Liver (tissue), 8 donors: ENCODE measurements at regions not wholly inside any gene's neighbourhood (a gene's known extent, or its start where the extent isn't known, plus 50 kb on each side); places are given as distances from the start of the nearest gene placed in this dataset.

Source experiments
- DNase-seq: peaks from one replicate; pipeline ENCODE4 v3.0.0-alpha.2; 2017; ENCODE audit warnings: low spot score
- H3K27ac ChIP-seq, 2 donors: one replicate each; pipeline ENCODE4 v1.7.0; 2013; ENCODE audit warnings: inconsistent platforms in 2 of 2, low read length in 2 of 2, control low read depth in 1 of 2, low read depth in 1 of 2, mild to moderate bottlenecking in 1 of 2
- H3K27me3 ChIP-seq, 4 donors: one replicate each; pipeline versions ENCODE4 v1.6.1 to v1.7.0; 2013; ENCODE audit warnings: low read length in 3 of 4, inconsistent platforms in 1 of 4, mild to moderate bottlenecking in 1 of 4, moderate library complexity in 1 of 4; ENCODE audit not compliant: control insufficient read depth in 4 of 4, insufficient read depth in 4 of 4
- H3K36me3 ChIP-seq, 4 donors: one replicate each; pipeline versions ENCODE4 v1.6.1 to v1.7.0; 2013; ENCODE audit warnings: low read length in 3 of 4, mild to moderate bottlenecking in 3 of 4, low read depth in 1 of 4, moderate library complexity in 1 of 4; ENCODE audit not compliant: control insufficient read depth in 4 of 4, insufficient read depth in 3 of 4
- H3K4me1 ChIP-seq, 4 donors: one replicate each; pipeline versions ENCODE4 v1.6.1 to v1.7.0; 2013; ENCODE audit warnings: low read length in 3 of 4, mild to moderate bottlenecking in 3 of 4, moderate library complexity in 1 of 4; ENCODE audit not compliant: control insufficient read depth in 4 of 4, insufficient read depth in 4 of 4
- H3K4me3 ChIP-seq, 3 donors: one replicate each; pipeline versions ENCODE4 v1.6.1 to v1.7.0; 2013; ENCODE audit warnings: low read length in 3 of 3, control low read depth in 1 of 3, low read depth in 1 of 3, mild to moderate bottlenecking in 1 of 3
- H3K9ac ChIP-seq, 2 donors: one replicate each; pipeline ENCODE4 v1.7.0; 2013; ENCODE audit warnings: low read length in 2 of 2, mild to moderate bottlenecking in 2 of 2, moderate library complexity in 2 of 2, control low read depth in 1 of 2, low read depth in 1 of 2
- H3K9me3 ChIP-seq, 4 donors: one replicate each; pipeline versions ENCODE4 v1.6.1 to v1.7.0; 2013; ENCODE audit warnings: low read length in 3 of 4; ENCODE audit not compliant: control insufficient read depth in 4 of 4
- EGR1 ChIP-seq, 2 donors: IDR thresholded peaks; 2 replicates each; pipeline ENCODE4 v1.6.1; 2016 to 2018; ENCODE audit warnings: antibody characterized with exemption in 2 of 2, low read depth in 2 of 2
- FOXA1 ChIP-seq: IDR thresholded peaks from 2 replicates; pipeline ENCODE4 v1.6.1; 2016; ENCODE audit warnings: antibody characterized with exemption
- FOXA2 ChIP-seq: IDR thresholded peaks from 2 replicates; pipeline ENCODE4 v1.6.1; 2016; ENCODE audit warnings: antibody characterized with exemption
- GABPA ChIP-seq, 2 donors: IDR thresholded peaks in 1 of 2; conservative IDR thresholded peaks in 1 of 2; 2 replicates each; pipeline ENCODE4 v1.6.1; 2016; ENCODE audit warnings: antibody characterized with exemption in 2 of 2, mild to moderate bottlenecking in 1 of 2, moderate library complexity in 1 of 2
- HNF4A ChIP-seq, 2 donors: conservative IDR thresholded peaks; 2 replicates each; pipeline ENCODE4 v1.6.1; 2016; ENCODE audit warnings: antibody characterized with exemption in 2 of 2, mild to moderate bottlenecking in 2 of 2
- HNF4G ChIP-seq: IDR thresholded peaks from 2 replicates; pipeline ENCODE4 v1.6.1; 2016; ENCODE audit warnings: antibody characterized with exemption
- JUND ChIP-seq, 2 donors: IDR thresholded peaks; 2 replicates each; pipeline ENCODE4 v1.6.1; 2016; ENCODE audit warnings: antibody characterized with exemption in 2 of 2
- NR2F2 ChIP-seq: IDR thresholded peaks from 2 replicates; pipeline ENCODE4 v1.6.1; 2016; ENCODE audit warnings: antibody characterized with exemption
- RAD21 ChIP-seq, 2 donors: IDR thresholded peaks; 2 replicates each; pipeline ENCODE4 v1.6.1; 2016; ENCODE audit warnings: antibody characterized with exemption in 2 of 2, mild to moderate bottlenecking in 2 of 2
- RXRA ChIP-seq, 2 donors: IDR thresholded peaks; 2 replicates each; pipeline ENCODE4 v1.6.1; 2017 to 2018; ENCODE audit warnings: antibody characterized with exemption in 2 of 2, mild to moderate bottlenecking in 1 of 2
- SP1 ChIP-seq: IDR thresholded peaks from 2 replicates; pipeline ENCODE4 v1.6.1; 2018; ENCODE audit warnings: antibody characterized with exemption, mild to moderate bottlenecking
- TAF1 ChIP-seq: conservative IDR thresholded peaks from 2 replicates; pipeline ENCODE4 v1.6.1; 2016; ENCODE audit warnings: antibody characterized with exemption, mild to moderate bottlenecking
- YY1 ChIP-seq: IDR thresholded peaks from 2 replicates; pipeline ENCODE4 v1.6.1; 2016; ENCODE audit warnings: antibody characterized with exemption, mild to moderate bottlenecking
- WGBS: extraction: QIAGEN DNeasy Blood & Tissue Kit; methylation state at CpG from one replicate; pipeline ENCODE4 v1.1.7; 2013; 5-methylcytosine and 5-hydroxymethylcytosine counted together
- TF ChIP-seq, protein P1 (sequence below): IDR thresholded peaks from 2 replicates; pipeline ENCODE4 v1.6.1; 2016; ENCODE audit warnings: antibody characterized with exemption, mild to moderate bottlenecking
- TF ChIP-seq, protein P2 (sequence below): IDR thresholded peaks from 2 replicates; pipeline ENCODE4 v1.6.1; 2016; ENCODE audit warnings: antibody characterized with exemption
- TF ChIP-seq, protein P3 (sequence below): IDR thresholded peaks from 2 replicates; pipeline ENCODE4 v1.6.1; 2016; ENCODE audit warnings: antibody characterized with exemption
- TF ChIP-seq, protein P4 (sequence below): fragments of 150-350 bp; IDR thresholded peaks from 2 replicates; pipeline ENCODE4 v1.5.1; 2017; ENCODE audit warnings: improper control_type of control experiment, low read depth, low read length; ENCODE audit not compliant: missing input control
- donor health status: healthy.
- donor health status: healthy.
- donor health status: healthy.
- donor health status: healthy.
- donor health status: healthy.

DNA sequence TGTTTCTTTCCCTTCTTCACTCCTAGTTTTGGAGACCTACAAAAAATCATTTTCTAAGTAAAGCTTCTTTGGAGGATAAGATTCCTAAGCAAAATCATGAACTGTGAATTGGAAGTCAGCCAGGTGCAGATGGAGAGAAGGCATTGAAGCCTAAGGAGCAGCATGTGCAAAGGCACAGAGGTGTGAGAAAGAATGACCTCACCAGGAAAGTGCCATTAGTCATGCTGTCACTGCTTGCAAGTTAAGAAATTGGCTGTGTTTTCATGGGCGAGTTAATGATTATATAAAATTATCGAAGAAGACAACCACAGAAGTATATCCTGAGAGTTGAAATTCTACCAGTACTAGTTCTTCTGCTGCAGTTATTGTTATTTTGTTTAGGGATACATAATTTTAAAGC lies 80.3 kb upstream of the KLHL1 start:
- Histone ChIP-seq H3K36me3 (no peaks in the 10 kb centered on the region), H3K9ac (no peak overlapping the region), H3K4me1 (no peaks in the 10 kb centered on the region), H3K27ac (no peak overlapping the region), H3K4me3 (no peak overlapping the region), H3K27me3 (peaks cover 0 to 4% (median 0%) of the 10 kb centered on the region in 4 donors), H3K9me3 (no peaks in the 10 kb centered on the region)
- TF ChIP-seq, protein P1, sequence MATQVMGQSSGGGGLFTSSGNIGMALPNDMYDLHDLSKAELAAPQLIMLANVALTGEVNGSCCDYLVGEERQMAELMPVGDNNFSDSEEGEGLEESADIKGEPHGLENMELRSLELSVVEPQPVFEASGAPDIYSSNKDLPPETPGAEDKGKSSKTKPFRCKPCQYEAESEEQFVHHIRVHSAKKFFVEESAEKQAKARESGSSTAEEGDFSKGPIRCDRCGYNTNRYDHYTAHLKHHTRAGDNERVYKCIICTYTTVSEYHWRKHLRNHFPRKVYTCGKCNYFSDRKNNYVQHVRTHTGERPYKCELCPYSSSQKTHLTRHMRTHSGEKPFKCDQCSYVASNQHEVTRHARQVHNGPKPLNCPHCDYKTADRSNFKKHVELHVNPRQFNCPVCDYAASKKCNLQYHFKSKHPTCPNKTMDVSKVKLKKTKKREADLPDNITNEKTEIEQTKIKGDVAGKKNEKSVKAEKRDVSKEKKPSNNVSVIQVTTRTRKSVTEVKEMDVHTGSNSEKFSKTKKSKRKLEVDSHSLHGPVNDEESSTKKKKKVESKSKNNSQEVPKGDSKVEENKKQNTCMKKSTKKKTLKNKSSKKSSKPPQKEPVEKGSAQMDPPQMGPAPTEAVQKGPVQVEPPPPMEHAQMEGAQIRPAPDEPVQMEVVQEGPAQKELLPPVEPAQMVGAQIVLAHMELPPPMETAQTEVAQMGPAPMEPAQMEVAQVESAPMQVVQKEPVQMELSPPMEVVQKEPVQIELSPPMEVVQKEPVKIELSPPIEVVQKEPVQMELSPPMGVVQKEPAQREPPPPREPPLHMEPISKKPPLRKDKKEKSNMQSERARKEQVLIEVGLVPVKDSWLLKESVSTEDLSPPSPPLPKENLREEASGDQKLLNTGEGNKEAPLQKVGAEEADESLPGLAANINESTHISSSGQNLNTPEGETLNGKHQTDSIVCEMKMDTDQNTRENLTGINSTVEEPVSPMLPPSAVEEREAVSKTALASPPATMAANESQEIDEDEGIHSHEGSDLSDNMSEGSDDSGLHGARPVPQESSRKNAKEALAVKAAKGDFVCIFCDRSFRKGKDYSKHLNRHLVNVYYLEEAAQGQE, result no peak
- TF ChIP-seq HNF4G (no peak), HNF4A (conservative IDR thresholded peaks at IDR 0.05) (no peak), TAF1 (no peak), YY1 (no peak), JUND (IDR thresholded peaks at IDR 0.05) (no peak), RXRA (IDR thresholded peaks at IDR 0.05) (no peak), NR2F2 (no peak), FOXA1 (no peak), SP1 (no peak), FOXA2 (no peak), RAD21 (IDR thresholded peaks at IDR 0.05) (no peak), EGR1 (IDR thresholded peaks at IDR 0.05; ENCODE audit: low read depth in 2 of 2) (no peak)
- TF ChIP-seq, protein P2, sequence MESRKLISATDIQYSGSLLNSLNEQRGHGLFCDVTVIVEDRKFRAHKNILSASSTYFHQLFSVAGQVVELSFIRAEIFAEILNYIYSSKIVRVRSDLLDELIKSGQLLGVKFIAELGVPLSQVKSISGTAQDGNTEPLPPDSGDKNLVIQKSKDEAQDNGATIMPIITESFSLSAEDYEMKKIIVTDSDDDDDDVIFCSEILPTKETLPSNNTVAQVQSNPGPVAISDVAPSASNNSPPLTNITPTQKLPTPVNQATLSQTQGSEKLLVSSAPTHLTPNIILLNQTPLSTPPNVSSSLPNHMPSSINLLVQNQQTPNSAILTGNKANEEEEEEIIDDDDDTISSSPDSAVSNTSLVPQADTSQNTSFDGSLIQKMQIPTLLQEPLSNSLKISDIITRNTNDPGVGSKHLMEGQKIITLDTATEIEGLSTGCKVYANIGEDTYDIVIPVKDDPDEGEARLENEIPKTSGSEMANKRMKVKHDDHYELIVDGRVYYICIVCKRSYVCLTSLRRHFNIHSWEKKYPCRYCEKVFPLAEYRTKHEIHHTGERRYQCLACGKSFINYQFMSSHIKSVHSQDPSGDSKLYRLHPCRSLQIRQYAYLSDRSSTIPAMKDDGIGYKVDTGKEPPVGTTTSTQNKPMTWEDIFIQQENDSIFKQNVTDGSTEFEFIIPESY, result no peak
- TF ChIP-seq, protein P3, sequence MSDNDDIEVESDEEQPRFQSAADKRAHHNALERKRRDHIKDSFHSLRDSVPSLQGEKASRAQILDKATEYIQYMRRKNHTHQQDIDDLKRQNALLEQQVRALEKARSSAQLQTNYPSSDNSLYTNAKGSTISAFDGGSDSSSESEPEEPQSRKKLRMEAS, result no peak
- TF ChIP-seq, protein P4, sequence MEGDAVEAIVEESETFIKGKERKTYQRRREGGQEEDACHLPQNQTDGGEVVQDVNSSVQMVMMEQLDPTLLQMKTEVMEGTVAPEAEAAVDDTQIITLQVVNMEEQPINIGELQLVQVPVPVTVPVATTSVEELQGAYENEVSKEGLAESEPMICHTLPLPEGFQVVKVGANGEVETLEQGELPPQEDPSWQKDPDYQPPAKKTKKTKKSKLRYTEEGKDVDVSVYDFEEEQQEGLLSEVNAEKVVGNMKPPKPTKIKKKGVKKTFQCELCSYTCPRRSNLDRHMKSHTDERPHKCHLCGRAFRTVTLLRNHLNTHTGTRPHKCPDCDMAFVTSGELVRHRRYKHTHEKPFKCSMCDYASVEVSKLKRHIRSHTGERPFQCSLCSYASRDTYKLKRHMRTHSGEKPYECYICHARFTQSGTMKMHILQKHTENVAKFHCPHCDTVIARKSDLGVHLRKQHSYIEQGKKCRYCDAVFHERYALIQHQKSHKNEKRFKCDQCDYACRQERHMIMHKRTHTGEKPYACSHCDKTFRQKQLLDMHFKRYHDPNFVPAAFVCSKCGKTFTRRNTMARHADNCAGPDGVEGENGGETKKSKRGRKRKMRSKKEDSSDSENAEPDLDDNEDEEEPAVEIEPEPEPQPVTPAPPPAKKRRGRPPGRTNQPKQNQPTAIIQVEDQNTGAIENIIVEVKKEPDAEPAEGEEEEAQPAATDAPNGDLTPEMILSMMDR, result no peak
- WGBS, result 70% methylated on average over 2 of the region's 2 CpGs
- DNase-seq, result no peak

DNA sequence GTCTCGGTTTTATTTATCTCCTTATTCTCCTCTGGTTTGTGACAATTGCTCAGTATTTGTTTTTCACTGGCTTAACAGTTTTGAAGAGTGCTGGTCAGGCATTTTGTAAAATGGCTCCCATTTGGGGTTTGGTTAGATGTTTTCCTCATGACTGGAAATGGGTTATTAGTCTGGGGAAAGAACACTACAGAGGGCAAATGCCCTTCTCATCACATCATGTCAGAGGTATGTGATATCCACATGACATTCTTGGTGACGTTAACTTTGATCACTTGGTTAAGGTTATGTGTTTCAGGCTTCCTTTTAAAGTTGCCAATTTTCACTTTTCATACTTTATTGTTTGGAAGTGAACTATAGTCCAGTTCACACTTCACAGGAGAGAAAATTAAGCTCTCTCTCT lies 74.8 kb upstream of the KLHL1 start:
- Histone ChIP-seq H3K9me3 (no peaks in the 10 kb centered on the region), H3K27ac (no peak overlapping the region), H3K36me3 (no peaks in the 10 kb centered on the region), H3K9ac (no peak overlapping the region), H3K27me3 (no peaks in the 10 kb centered on the region), H3K4me1 (no peaks in the 10 kb centered on the region), H3K4me3 (no peak overlapping the region)
- DNase-seq, result no peak
- WGBS, result 70% methylated on average over 2 of the region's 2 CpGs
- no peak for TF ChIP-seq EGR1 (IDR thresholded peaks at IDR 0.05; ENCODE audit: low read depth in 2 of 2)
- no peak for TF ChIP-seq RAD21 (IDR thresholded peaks at IDR 0.05)
- no peak for TF ChIP-seq GABPA (IDR thresholded peaks at IDR 0.05 in 1 of 2, conservative IDR thresholded peaks at IDR 0.05 in 1 of 2)
- TF ChIP-seq FOXA1, result no peak
- TF ChIP-seq, protein P1, result no peak
- TF ChIP-seq FOXA2, result no peak
- TF ChIP-seq, protein P4, result no peak
- TF ChIP-seq RXRA (IDR thresholded peaks at IDR 0.05), result no peak
- no peak for TF ChIP-seq NR2F2
- no peak for TF ChIP-seq HNF4G
- no peak for TF ChIP-seq JUND (IDR thresholded peaks at IDR 0.05)
